Heart left ventricle (tissue), 13 donors: ENCODE measurements at regions not wholly inside any gene's neighbourhood (a gene's known extent, or its start where the extent isn't known, plus 50 kb on each side); places are given as distances from the start of the nearest gene placed in this dataset.

Experiments
- CTCF ChIP-seq, 12 donors: fragments of 200-600 bp; sonication (generic) in 4 of 12; IDR thresholded peaks; one replicate each; pipeline versions ENCODE4 v1.5.0 to v1.8.0; 2018 to 2022; ENCODE audit warnings: antibody characterized with exemption in 12 of 12, mild to moderate bottlenecking in 5 of 12
- POLR2A ChIP-seq, 2 donors: fragments of 450-650 bp; IDR thresholded peaks; one replicate each; pipeline ENCODE4 v1.6.1; 2017; ENCODE audit warnings: antibody characterized with exemption in 2 of 2, mild to moderate bottlenecking in 2 of 2, moderate library complexity in 2 of 2
- donor health status: ischemic (EF 13 %, LVEDD 7.1; RV severe dilation, severe dysfunction).
- donor health status: DM: no; HTN: yes; CAD: no.
- donor health status: DM: no; HTN: no; CAD: no.
- donor health status: ischemic (EF 25% LVEDD 6.9; RV normal size, moderate dysfunction).
- donor health status: ischemic (EF 25% LVEDD 5.7; RV mildly dilated, moderate dysfunction).
- donor health status: ischemic (EF 35%, LVEDD 5.7; RV mildly dilated, moderate dysfunction).
- donor health status: nonischemic (EF 11% LVEDD 7.7; RV severe dilation, severe dysfunction).
- donor health status: DM: yes; HTN: yes; CAD: no.
- donor health status: PGD.
- donor health status: ischemic (EF 29% LVEDD 5.4; RV normal size, mild dysfunction).
- donor health status: nonischemic (EF 23%, LVEDD 6.1; RV moderate dilation, normal function).

GRCh38 chr4:138672393-138672976 is 343.1 kb upstream of the NOCT start:
- no peak for TF ChIP-seq POLR2A (IDR thresholded peaks at IDR 0.05)
- TF ChIP-seq CTCF (IDR thresholded peaks at IDR 0.05) = no peak
